ENCODE measurements at regions not wholly inside any gene's neighbourhood (a gene's known extent, or its start where the extent isn't known, plus 50 kb on each side); places are given as distances from the start of the nearest gene placed in this dataset.
"Not testable (repeated sequence)": the region's sequence is repeated elsewhere in the genome, so short reads cannot be mapped to it uniquely, and the experiment has no call there.

DNA sequence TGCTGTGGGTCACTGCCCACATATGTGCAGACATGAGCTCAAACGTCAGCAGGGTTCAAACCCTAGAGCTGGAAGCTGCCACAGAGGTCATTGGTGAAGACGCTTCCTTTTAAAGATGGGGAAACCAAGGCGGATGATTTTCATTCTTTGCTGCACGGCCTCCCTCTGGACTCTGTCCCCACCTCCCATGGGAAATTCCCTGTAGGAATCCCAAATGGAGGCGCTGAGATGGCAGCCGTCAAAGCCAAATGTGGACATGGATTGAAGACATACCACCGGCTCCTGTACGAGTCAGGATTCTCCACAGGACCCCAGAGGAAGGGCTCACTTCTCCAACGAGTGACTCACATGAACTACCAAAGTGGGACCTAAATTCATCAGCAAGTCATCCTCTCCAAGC, 286.4 kb downstream of the CRLF2 start:
- Mint-ChIP-seq H3K27ac (no peak overlapping the region), H3K4me1 (no peaks in the 10 kb centered on the region), H3K27me3 (no peaks in the 10 kb centered on the region), H3K4me3 (no peak overlapping the region), H3K36me3 (no peaks in the 10 kb centered on the region), H3K9me3 (no peaks in the 10 kb centered on the region)

- no peaks in the 10 kb centered on the region for H3K36me3 Mint-ChIP-seq
- no peak overlapping the region for H3K4me3 Mint-ChIP-seq
- no peaks in the 10 kb centered on the region for H3K27me3 Mint-ChIP-seq
- no peaks in the 10 kb centered on the region for H3K9me3 Mint-ChIP-seq
- no peaks in the 10 kb centered on the region for H3K4me1 Mint-ChIP-seq
- no peak overlapping the region for H3K27ac Mint-ChIP-seq
Observed at GRCh38 chrX:925652-926061, 286.8 kb downstream of the CRLF2 start.

- H3K27ac Mint-ChIP-seq = no peak overlapping the region
- no peak overlapping the region for H3K4me3 Mint-ChIP-seq
- no peaks in the 10 kb centered on the region for H3K36me3 Mint-ChIP-seq
- no peaks in the 10 kb centered on the region for H3K4me1 Mint-ChIP-seq
- H3K9me3 Mint-ChIP-seq = no peaks in the 10 kb centered on the region
- no peaks in the 10 kb centered on the region for H3K27me3 Mint-ChIP-seq
Observed at GRCh38 chrX:925094-925493, 287.4 kb downstream of the CRLF2 start.

- no peaks in the 10 kb centered on the region for H3K4me1 Mint-ChIP-seq
- no peaks in the 10 kb centered on the region for H3K9me3 Mint-ChIP-seq
Observed at GRCh38 chrX:924017-924416, 288.4 kb downstream of the CRLF2 start.

GRCh38 chrX:920234-920799, 289.7 kb downstream of the SHOX start:
- Mint-ChIP-seq H3K27ac (no peak overlapping the region), H3K36me3 (no peaks in the 10 kb centered on the region), H3K9me3 (no peaks in the 10 kb centered on the region), H3K4me1 (no peaks in the 10 kb centered on the region), H3K4me3 (no peak overlapping the region), H3K27me3 (no peaks in the 10 kb centered on the region)

More at GRCh38 chrX:924017-924416, 288.4 kb downstream of the CRLF2 start:
- Mint-ChIP-seq H3K4me3 (no peak overlapping the region), H3K27me3 (no peaks in the 10 kb centered on the region), H3K36me3 (no peaks in the 10 kb centered on the region), H3K27ac (no peak overlapping the region)

GRCh38 chrX:916230-916599, 285.6 kb downstream of the SHOX start:
- no peak overlapping the region for H3K4me3 Mint-ChIP-seq
- no peak overlapping the region for H3K27ac Mint-ChIP-seq
- H3K27me3 Mint-ChIP-seq = no peaks in the 10 kb centered on the region
- H3K4me1 Mint-ChIP-seq = no peaks in the 10 kb centered on the region
- H3K36me3 Mint-ChIP-seq = no peaks in the 10 kb centered on the region
- H3K9me3 Mint-ChIP-seq = no peaks in the 10 kb centered on the region

DNA sequence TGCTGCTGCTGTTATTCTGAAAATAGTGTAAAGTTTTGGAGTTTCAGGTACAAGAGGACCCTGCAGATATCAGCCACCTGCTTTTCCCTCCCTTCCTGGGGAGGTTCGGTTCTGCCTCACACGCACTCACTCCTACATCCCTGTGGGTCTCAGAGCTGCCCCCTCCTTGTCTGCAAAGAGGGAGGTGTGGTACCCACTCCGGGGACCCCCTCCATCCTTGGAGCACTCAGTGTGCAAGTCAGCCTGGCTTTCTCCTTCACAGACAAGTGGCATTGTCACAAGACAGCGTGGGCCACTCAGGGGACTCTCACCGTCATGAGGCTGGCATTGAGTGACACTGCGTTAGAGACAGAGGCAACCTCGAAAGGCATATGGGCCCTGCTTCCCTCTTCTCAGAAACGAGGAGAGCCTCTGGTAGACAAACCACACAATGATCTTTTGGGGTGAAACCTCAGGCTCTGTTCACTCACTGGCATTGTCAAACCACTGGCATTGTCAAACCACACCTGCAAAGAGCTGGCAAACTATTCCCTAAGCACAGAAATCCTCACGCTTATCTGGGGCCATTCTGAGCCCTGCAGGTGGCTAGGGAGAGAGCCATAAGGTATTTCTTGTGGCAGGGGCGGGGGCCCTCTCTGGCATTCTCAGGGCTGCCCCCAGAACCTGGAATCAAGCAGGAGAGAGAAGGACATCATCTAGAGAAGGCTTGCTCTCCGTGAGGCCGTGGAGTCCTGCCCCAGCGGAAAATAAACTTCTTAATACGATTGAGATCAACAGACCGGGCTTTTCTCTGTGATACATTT, 285.0 kb downstream of the SHOX start:
- no peaks in the 10 kb centered on the region for H3K36me3 Mint-ChIP-seq
- H3K9me3 Mint-ChIP-seq = no peaks in the 10 kb centered on the region
- H3K4me1 Mint-ChIP-seq = no peaks in the 10 kb centered on the region
- no peaks in the 10 kb centered on the region for H3K27me3 Mint-ChIP-seq
- H3K27ac Mint-ChIP-seq = no peak overlapping the region
- no peak overlapping the region for H3K4me3 Mint-ChIP-seq

DNA sequence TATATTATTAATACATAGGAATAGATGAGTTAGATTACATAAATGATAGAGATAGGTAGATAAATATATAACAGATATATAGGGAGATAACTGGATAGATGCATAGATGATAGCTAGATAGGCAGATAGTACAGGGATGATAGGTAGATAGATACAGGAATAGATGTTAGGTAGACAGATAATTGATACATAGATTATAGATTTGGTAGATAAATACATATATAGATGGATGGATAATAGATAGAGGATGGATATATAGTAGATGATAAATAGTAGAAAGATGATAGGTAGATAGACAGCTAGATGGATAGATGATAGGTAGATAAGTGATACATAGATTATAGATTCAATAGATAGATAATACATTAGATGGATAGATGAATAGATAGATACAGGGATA, 283.6 kb downstream of the SHOX start:
- Mint-ChIP-seq H3K27ac (no peak overlapping the region), H3K36me3 (no peaks in the 10 kb centered on the region), H3K27me3 (no peaks in the 10 kb centered on the region), H3K9me3 (no peaks in the 10 kb centered on the region), H3K4me1 (no peaks in the 10 kb centered on the region), H3K4me3 (no peak overlapping the region)

- Mint-ChIP-seq H3K27me3 (no peaks in the 10 kb centered on the region), H3K27ac (no peak overlapping the region)
Observed at GRCh38 chrX:912677-913076, 282.1 kb downstream of the SHOX start.

DNA sequence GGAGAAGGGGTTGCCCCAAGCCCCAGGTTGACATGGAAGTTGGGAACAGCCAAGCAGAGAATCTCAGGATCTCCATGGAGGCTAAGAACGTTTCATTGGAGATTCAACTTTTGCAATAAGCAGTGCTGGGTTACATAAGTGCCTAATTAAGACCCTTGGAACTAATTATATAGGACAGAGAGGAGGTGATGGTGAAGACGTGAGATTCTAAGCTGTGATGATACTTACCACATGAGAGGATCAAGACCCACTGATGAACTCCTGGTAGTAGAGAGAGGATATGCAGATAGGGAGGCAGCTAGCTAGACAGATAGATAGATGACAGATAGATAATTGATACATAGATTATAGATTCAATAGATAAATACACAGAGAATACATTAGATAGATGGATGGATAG, 278.5 kb downstream of the SHOX start:
- H3K27me3 Mint-ChIP-seq, H3K27ac Mint-ChIP-seq, H3K9me3 Mint-ChIP-seq, H3K36me3 Mint-ChIP-seq, H3K4me3 Mint-ChIP-seq, H3K4me1 Mint-ChIP-seq: not testable (repeated sequence)

More at GRCh38 chrX:912677-913076, 282.1 kb downstream of the SHOX start:
- Mint-ChIP-seq H3K9me3 (no peaks in the 10 kb centered on the region), H3K4me3 (no peak overlapping the region), H3K4me1 (no peaks in the 10 kb centered on the region), H3K36me3 (no peaks in the 10 kb centered on the region)

- no peaks in the 10 kb centered on the region for H3K36me3 Mint-ChIP-seq
- H3K4me3 Mint-ChIP-seq = no peak overlapping the region
- H3K4me1 Mint-ChIP-seq = no peaks in the 10 kb centered on the region
- no peak overlapping the region for H3K27ac Mint-ChIP-seq
- no peaks in the 10 kb centered on the region for H3K27me3 Mint-ChIP-seq
- no peaks in the 10 kb centered on the region for H3K9me3 Mint-ChIP-seq
Observed at GRCh38 chrX:906586-906985, 276.0 kb downstream of the SHOX start.

DNA sequence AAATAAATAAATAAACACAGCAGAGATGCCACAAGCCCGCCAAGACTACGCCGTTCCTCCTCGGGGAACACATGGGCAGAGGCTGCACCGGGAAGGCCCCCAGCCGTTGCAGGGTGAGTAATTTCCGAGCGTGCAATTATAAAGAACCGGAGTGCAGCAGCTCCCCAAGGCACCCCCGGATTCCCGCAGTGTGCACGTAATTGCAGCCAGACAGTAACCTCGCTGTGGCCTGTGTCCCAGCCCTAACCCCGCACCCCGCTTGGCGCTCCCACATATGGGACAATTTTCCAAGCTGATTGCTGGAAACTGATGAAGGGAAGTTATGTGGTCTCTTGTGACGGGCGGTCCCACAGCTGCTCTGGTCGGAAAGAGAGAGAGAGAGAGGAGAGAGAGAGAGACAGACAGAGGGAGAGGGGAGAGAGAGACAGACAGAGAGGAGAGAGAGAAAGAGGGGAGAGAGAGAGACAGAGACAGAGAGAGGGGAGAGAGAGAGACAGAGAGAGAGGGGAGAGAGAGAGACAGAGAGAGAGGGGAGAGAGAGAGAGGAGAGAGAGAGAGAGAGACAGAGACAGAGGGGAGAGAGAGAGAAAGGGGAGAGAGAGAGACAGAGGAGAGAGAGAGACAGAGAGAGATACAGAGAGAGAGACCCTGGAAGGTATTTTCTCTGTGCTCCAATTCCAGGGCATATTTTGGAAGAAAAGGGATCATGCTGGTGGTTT, 275.4 kb downstream of the SHOX start:
- no peaks in the 10 kb centered on the region for H3K4me1 Mint-ChIP-seq
- H3K4me3 Mint-ChIP-seq = no peak overlapping the region
- no peaks in the 10 kb centered on the region for H3K9me3 Mint-ChIP-seq
- no peak overlapping the region for H3K27ac Mint-ChIP-seq
- no peaks in the 10 kb centered on the region for H3K27me3 Mint-ChIP-seq
- no peaks in the 10 kb centered on the region for H3K36me3 Mint-ChIP-seq

DNA sequence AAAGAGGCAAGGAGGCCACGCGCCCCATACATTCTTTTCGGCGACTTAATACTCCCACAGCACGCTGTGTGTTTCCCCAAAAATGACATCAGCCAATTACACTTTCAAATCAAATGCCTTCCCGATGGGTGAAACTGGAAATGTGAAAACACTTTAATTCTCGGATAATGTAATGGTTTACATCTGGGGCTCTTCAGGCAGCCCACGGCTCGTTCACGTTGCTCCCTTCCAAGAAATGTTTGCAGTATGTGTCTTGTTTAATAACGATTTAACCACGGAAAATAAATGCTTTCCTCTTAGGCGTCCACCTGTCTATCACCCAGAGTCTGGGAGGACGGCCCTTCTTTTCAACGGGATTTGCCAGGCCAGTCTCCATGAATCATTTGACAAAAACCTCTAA, 272.5 kb downstream of the SHOX start:
- Mint-ChIP-seq H3K27ac (no peak overlapping the region), H3K27me3 (no peaks in the 10 kb centered on the region), H3K4me1 (no peaks in the 10 kb centered on the region), H3K36me3 (peaks cover 2% of the 10 kb centered on the region), H3K4me3 (no peak overlapping the region), H3K9me3 (no peaks in the 10 kb centered on the region)

GRCh38 chrX:896256-896655, 265.7 kb downstream of the SHOX start:
- no peaks in the 10 kb centered on the region for H3K27me3 Mint-ChIP-seq
- H3K4me1 Mint-ChIP-seq = no peaks in the 10 kb centered on the region
- H3K4me3 Mint-ChIP-seq = no peak overlapping the region
- peaks cover 2% of the 10 kb centered on the region for H3K36me3 Mint-ChIP-seq
- peaks cover 31% of the 10 kb centered on the region for H3K9me3 Mint-ChIP-seq
- H3K27ac Mint-ChIP-seq = no peak overlapping the region

DNA sequence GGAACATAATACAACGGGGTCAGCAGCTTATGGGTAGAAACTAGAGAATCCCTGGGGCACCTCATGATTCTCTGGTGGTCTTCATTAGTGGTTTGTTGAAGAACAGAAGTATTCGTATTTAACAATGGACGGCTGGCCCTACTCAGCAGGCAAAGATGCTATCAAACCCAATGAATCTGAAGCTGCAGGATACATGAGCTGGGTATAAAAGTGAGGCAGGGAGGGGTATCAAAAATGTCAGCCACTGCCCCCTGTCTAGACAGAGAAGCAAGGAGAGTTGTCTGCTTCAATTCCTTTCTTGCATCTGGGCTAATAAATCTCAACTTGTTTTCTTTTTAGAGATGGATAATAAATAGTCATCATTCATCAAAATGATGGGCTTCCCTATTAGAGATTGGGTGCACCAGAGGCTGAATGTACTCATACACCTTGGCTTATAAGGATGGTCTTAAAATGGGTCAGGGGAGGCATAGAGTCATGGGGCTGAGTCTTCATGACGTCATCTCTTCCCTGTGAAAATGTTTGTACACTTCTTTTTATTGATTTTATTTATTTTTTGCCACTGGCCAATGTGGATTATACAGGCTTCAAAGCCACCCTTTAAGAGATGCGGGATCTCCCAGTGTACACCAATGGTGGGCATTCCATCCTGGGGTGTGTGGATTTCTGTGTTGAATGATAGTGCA, 259.5 kb downstream of the SHOX start:
- peaks cover 19% of the 10 kb centered on the region for H3K9me3 Mint-ChIP-seq
- no peaks in the 10 kb centered on the region for H3K4me1 Mint-ChIP-seq
- H3K36me3 Mint-ChIP-seq = no peaks in the 10 kb centered on the region
- no peak overlapping the region for H3K27ac Mint-ChIP-seq
- no peak overlapping the region for H3K4me3 Mint-ChIP-seq
- peaks cover 1% of the 10 kb centered on the region for H3K27me3 Mint-ChIP-seq

DNA sequence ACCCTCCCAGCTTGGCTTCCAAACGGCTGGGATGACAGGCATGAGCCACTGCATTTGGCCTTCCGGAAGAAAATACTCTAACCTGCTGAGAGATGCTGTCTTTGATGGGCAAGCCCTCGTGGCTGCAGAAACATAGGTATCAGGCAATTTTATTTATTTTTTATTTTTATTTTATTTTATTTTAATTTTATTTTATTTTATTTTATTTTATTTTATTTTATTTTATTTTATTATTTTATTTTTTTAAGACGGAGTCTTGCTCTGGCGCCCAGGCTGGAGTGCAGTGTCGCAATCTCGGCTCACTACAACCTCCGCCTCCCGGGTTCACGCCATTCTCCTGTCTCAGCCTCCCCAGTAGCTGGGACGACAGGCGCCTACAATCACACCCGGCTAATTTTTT, 257.1 kb downstream of the SHOX start:
- not testable (repeated sequence) for H3K36me3 Mint-ChIP-seq, H3K4me3 Mint-ChIP-seq, H3K9me3 Mint-ChIP-seq, H3K4me1 Mint-ChIP-seq, H3K27me3 Mint-ChIP-seq, H3K27ac Mint-ChIP-seq

All from activated naive CD4-positive, alpha-beta T cell treated with anti-CD3 and anti-CD28 coated beads, Interleukin-2, amount 50 U/mL, for 24 hours (primary cell).